GM12878 (cell line): ENCODE measurements at regions not wholly inside any gene's neighbourhood (a gene's known extent, or its start where the extent isn't known, plus 50 kb on each side); places are given as distances from the start of the nearest gene placed in this dataset.

Experiments
- ATAC-seq: fragments of 200-7000 bp; cut with Tn5 transposase; 3 replicates; pipeline ENCODE4 v1.9.1; 2020; ENCODE audit warnings: mild to moderate bottlenecking, moderate library complexity
- BruUV-seq: library from RNA; stranded (reverse); fragments of 400-500 nt; replicated peaks from 2 replicates; lab custom pipeline; 2021; lab: Mats Ljungman, UMichigan
- CTCF ChIA-PET: fragments of 300-600 bp; sonication (Branson Sonifier 250); formaldehyde crosslinking; extraction: SDS; loops from one replicate; lab custom pipeline; 2021; ENCODE audit warnings: inconsistent platforms; lab: Yijun Ruan, JAX
- POLR2A ChIA-PET: fragments of 350-600 bp; formaldehyde crosslinking; extraction: SDS; loops from one replicate; lab custom pipeline; 2021; ENCODE audit warnings: inconsistent platforms; lab: Charles Lee
- RAD21 ChIA-PET: fragments of 300-600 bp; sonication (Branson Sonifier 250); formaldehyde crosslinking; loops from one replicate; lab custom pipeline; 2023; ENCODE audit warnings: antibody characterized with exemption; ENCODE audit not compliant: unreplicated experiment; lab: Charles Lee
- SMC1A ChIA-PET: fragments of 300-600 bp; sonication (Branson Sonifier 250); formaldehyde crosslinking; loops from one replicate; lab custom pipeline; 2023; ENCODE audit not compliant: unreplicated experiment, uncharacterized antibody; lab: Charles Lee
- DNase-seq: peaks from one replicate; pipeline ENCODE4 v3.0.0-alpha.2; 2011; ENCODE audit warnings: low read depth, low spot score
- FAIRE-seq: peaks from 3 replicates; lab custom pipeline; 2011; peaks lifted over from hg19 to GRCh38; lab: Jason Lieb, UNC
- H2AFZ ChIP-seq: 2 replicates; pipeline ENCODE4 v1.6.0; 2011; ENCODE audit warnings: low read depth, low read length, control low read depth; ENCODE audit not compliant: control insufficient read depth
- H3K27ac ChIP-seq: 2 replicates; pipeline ENCODE4 v1.5.1; 2011; ENCODE audit warnings: control low read depth; ENCODE audit not compliant: control insufficient read depth, insufficient read depth
- H3K27me3 ChIP-seq, 2 experiments: replicated peaks in 1 of 2; 2 replicates each; pipeline versions ENCODE4 v1.6.0 to v1.6.1; 2011; ENCODE audit warnings: low read length in 1 of 2; ENCODE audit not compliant: control insufficient read depth in 2 of 2, insufficient read depth in 2 of 2
- H3K36me3 ChIP-seq, 2 experiments: 2 replicates each; pipeline ENCODE4 v1.5.1; 2011; ENCODE audit warnings: low read length in 1 of 2; ENCODE audit not compliant: control insufficient read depth in 2 of 2, insufficient read depth in 2 of 2
- H3K4me1 ChIP-seq: 2 replicates; pipeline ENCODE4 v1.6.1; 2011; ENCODE audit warnings: mild to moderate bottlenecking, low read length, moderate library complexity, mixed read lengths; ENCODE audit not compliant: control insufficient read depth, insufficient read depth
- H3K4me2 ChIP-seq: 2 replicates; pipeline ENCODE4 v1.6.0; 2011; ENCODE audit warnings: control low read depth; ENCODE audit not compliant: control insufficient read depth, insufficient read depth
- H3K4me3 ChIP-seq: fragments of 200-600 bp; sonication (generic); 2 replicates; pipeline ENCODE4 v1.5.1; 2016
- H3K79me2 ChIP-seq: 2 replicates; pipeline ENCODE4 v1.6.0; 2011; ENCODE audit warnings: low read length; ENCODE audit not compliant: control insufficient read depth, insufficient read depth
- H3K9ac ChIP-seq: 2 replicates; pipeline ENCODE4 v1.8.0; 2011; ENCODE audit warnings: low read length, control low read depth, mixed read lengths; ENCODE audit not compliant: control insufficient read depth, insufficient read depth
- H3K9me3 ChIP-seq: replicated peaks from 3 replicates; pipeline ENCODE4 v1.5.1; 2011; ENCODE audit warnings: mild to moderate bottlenecking, low read length; ENCODE audit not compliant: control insufficient read depth, insufficient read depth
- H4K20me1 ChIP-seq: 2 replicates; pipeline ENCODE4 v1.6.0; 2011; ENCODE audit not compliant: control insufficient read depth, insufficient read depth
- BACH1 ChIP-seq: fragments of 450-650 bp; IDR thresholded peaks from 2 replicates; pipeline ENCODE4 v1.6.1; 2017; ENCODE audit warnings: mild to moderate bottlenecking, borderline replicate concordance
- E2F4 ChIP-seq: IDR thresholded peaks from 2 replicates; pipeline ENCODE4 v1.6.1; 2012; ENCODE audit warnings: low read depth, low read length, improper control_type of control experiment
- E2F8 ChIP-seq: fragments of 450-650 bp; IDR thresholded peaks from 2 replicates; pipeline ENCODE4 v1.6.1; 2018; ENCODE audit warnings: mild to moderate bottlenecking, low read depth, moderate library complexity; ENCODE audit not compliant: partially characterized antibody
- EED ChIP-seq: sonication (generic); IDR thresholded peaks from 2 replicates; pipeline ENCODE4 v1.6.1; 2016; ENCODE audit warnings: antibody characterized with exemption, low read depth
- MTA3 ChIP-seq: IDR thresholded peaks from 2 replicates; pipeline ENCODE4 v1.6.1; 2012; ENCODE audit warnings: low read length, inconsistent platforms, borderline replicate concordance
- MYB ChIP-seq: fragments of 150-350 bp; IDR thresholded peaks from 2 replicates; pipeline ENCODE4 v1.6.1; 2014; ENCODE audit warnings: mild to moderate bottlenecking, low read depth, low read length, borderline replicate concordance
- MYC ChIP-seq: IDR thresholded peaks from 2 replicates; pipeline ENCODE4 v1.6.1; 2011; ENCODE audit warnings: mild to moderate bottlenecking, low read length, moderate library complexity, inconsistent platforms; ENCODE audit not compliant: insufficient read depth, insufficient replicate concordance, insufficient read length, severe bottlenecking
- POLR2AphosphoS2 ChIP-seq: IDR thresholded peaks from 2 replicates; pipeline ENCODE4 v1.6.1; 2011; ENCODE audit warnings: low read depth, mild to moderate bottlenecking, low read length, improper control_type of control experiment, moderate library complexity
- SRF ChIP-seq, 2 experiments: IDR thresholded peaks; 2 replicates each; pipeline ENCODE4 v1.6.1; 2011; ENCODE audit warnings: low read depth in 2 of 2, low read length in 2 of 2, mild to moderate bottlenecking in 1 of 2, moderate library complexity in 1 of 2
- TCF12 ChIP-seq: IDR thresholded peaks from 2 replicates; pipeline ENCODE4 v1.6.1; 2011; ENCODE audit warnings: low read depth, mild to moderate bottlenecking, low read length
- ZBTB40 ChIP-seq: fragments of 450-650 bp; IDR thresholded peaks from 2 replicates; pipeline ENCODE4 v1.6.1; 2016; ENCODE audit warnings: mild to moderate bottlenecking, moderate library complexity, borderline replicate concordance
- ZNF622 ChIP-seq: fragments of 450-650 bp; IDR thresholded peaks from 2 replicates; pipeline ENCODE4 v1.6.1; 2017; ENCODE audit warnings: mild to moderate bottlenecking, inconsistent platforms
- ZNF687 ChIP-seq: fragments of 450-650 bp; IDR thresholded peaks from 2 replicates; pipeline ENCODE4 v1.6.1; 2017; ENCODE audit warnings: mild to moderate bottlenecking, moderate library complexity
- WGBS: methylation state at CpG from one replicate; pipeline ENCODE4 v1.1.6; 2016; ENCODE audit warnings: low lambda C conversion rate; ENCODE audit not compliant: insufficient replicate concordance, insufficient coverage; ENCODE audit errors: missing lambda C conversion rate; 5-methylcytosine and 5-hydroxymethylcytosine counted together
- in situ Hi-C: fragments of 300-500 bp; cut with MboI; formaldehyde crosslinking; loops from 9 replicates; pipeline ENCODE4 v1.14.3; 2018; ENCODE audit warnings: mixed read lengths
- intact Hi-C: fragments of 100-400 bp; cut with micrococcal nuclease; formaldehyde crosslinking; loops from one replicate; pipeline ENCODE4 v1.14.2; 2022; ENCODE audit not compliant: unreplicated experiment

GRCh38 chr16:51812945-51813344 lies 661.9 kb upstream of the SALL1 start:
- H3K36me3 ChIP-seq, result no peaks in the 10 kb centered on the region
- FAIRE-seq (no peak), ATAC-seq (no peak), DNase-seq (no peak)
- H3K9me3 ChIP-seq, result no peaks in the 10 kb centered on the region
- no peak overlapping the region for H3K4me3 ChIP-seq
- H3K79me2 ChIP-seq, result no peaks in the 10 kb centered on the region
- SMC1A ChIA-PET, result no interaction called here
- no peak overlapping the region for H3K27ac ChIP-seq
- in situ Hi-C loops (no loop called here), intact Hi-C loops (no loop called here)
- H2AFZ ChIP-seq, result no peak overlapping the region
- 5% methylated on average over 2 of the region's 2 CpGs for WGBS
- H3K9ac ChIP-seq, result no peak overlapping the region
- RAD21 ChIA-PET, result no interaction called here
- no TSS peak for BruUV-seq
- no peaks in the 10 kb centered on the region for H3K27me3 ChIP-seq
- CTCF ChIA-PET, result no interaction called here
- H3K4me1 ChIP-seq, result no peaks in the 10 kb centered on the region
- no peaks in the 10 kb centered on the region for H4K20me1 ChIP-seq
- POLR2A ChIA-PET, result no interaction called here
- H3K4me2 ChIP-seq, result no peak overlapping the region
- TF ChIP-seq TCF12 (no peak), MTA3 (no peak), E2F8 (no peak), POLR2AphosphoS2 (no peak), ZBTB40 (no peak), SRF (IDR thresholded peaks at IDR 0.05; ENCODE audit: low read depth in 2 of 2, low read length in 2 of 2) (no peak), BACH1 (no peak), ZNF687 (no peak), E2F4 (no peak), MYC (no peak), EED (no peak), ZNF622 (no peak), MYB (no peak)
